Epithelial cell of esophagus (primary cell): ENCODE measurements at regions not wholly inside any gene's neighbourhood (a gene's known extent, or its start where the extent isn't known, plus 50 kb on each side); places are given as distances from the start of the nearest gene placed in this dataset.
"Not testable (repeated sequence)": the region's sequence is repeated elsewhere in the genome, so short reads cannot be mapped to it uniquely, and the experiment has no call there.

ENCODE experiments used
- DNase-seq: peaks from one replicate; pipeline ENCODE4 v3.0.0; 2010; ENCODE audit warnings: low read depth
- H3K4me3 ChIP-seq: 2 replicates; pipeline ENCODE4 v1.5.1; 2011; ENCODE audit warnings: mild to moderate bottlenecking, low read length, control low read depth
- CTCF ChIP-seq: IDR thresholded peaks from 2 replicates; pipeline ENCODE4 v1.5.1; 2011; ENCODE audit warnings: low read depth, mild to moderate bottlenecking, low read length, control low read depth, inconsistent platforms; ENCODE audit not compliant: insufficient read depth; ENCODE audit errors: missing control alignments

- TF ChIP-seq CTCF, result no peak
- H3K4me3 ChIP-seq, result no peak overlapping the region
- no peak for DNase-seq
Measured at GRCh38 chr21:17195976-17196375, 316.9 kb upstream of the CXADR start.

DNA sequence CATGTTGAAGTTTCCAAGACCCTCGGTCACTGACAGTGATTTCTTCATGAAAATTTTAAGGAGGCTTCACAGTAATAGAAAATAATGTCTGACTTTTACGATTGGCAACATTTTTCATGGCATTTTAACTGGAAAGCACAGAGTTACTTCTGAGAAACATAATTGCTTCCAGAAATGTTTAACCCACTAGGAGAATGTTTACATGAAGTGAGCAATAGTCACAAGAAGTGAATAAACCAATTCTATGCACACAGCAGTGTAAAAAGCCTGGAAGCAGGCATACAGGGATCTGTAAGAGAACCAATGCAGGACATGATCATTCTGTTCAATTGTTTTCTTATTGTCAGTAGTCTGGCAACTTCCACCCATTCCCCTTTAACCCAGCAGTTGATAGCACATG is 316.2 kb upstream of the CXADR start:
- no peak for DNase-seq
- TF ChIP-seq CTCF, result no peak
- no peak overlapping the region for H3K4me3 ChIP-seq

DNA sequence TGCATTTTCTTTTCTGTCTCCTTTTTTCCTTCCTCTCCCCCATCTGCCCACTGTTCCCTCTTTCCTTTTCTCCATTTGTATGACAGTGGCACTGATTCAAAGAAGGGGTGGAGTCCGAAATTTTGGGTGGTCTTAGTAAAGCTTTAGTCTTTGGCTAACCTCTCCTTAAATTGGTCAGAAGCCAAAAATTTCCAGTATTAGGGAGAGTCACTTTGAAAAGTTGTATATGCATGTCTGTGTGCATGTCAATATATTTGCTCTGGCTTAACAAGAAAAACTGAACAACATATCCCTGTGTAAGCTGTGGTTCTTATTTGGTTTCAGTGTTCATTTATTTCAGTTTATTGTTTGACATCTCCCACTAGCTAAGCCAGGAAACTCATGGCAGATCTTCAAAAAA is 314.8 kb upstream of the CXADR start:
- no peak overlapping the region for H3K4me3 ChIP-seq
- DNase-seq, result no peak
- TF ChIP-seq CTCF, result no peak

- DNase-seq, result no peak
Measured at GRCh38 chr21:17200250-17200649, 312.6 kb upstream of the CXADR start.

DNA sequence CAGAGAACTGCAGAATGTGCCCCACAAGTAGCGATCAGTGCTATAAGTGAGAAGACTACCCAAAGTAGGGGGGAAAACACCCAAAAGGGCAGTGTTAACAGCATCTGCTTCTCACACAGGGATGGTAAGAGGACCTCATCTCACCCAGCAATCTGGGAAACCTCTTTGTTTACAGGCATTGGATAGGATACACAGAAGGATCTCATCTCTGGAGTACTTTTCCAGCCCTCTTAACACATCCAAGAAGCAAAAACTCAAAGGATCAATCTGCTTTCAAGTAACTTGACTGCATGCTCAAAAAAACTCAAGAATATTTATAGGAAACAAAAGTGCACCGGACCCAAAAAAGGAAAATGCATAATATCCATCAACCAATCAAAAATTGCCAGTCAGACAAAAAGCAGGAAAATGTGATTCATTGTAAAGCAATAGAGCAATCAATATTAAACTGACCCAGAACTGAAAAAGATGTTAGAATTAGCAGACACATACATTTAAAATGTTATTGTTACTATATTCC is 311.0 kb upstream of the CXADR start:
- H3K4me3 ChIP-seq, result no peak overlapping the region
- DNase-seq, result no peak
- no peak for TF ChIP-seq CTCF

More at GRCh38 chr21:17200250-17200649, 312.6 kb upstream of the CXADR start:
- TF ChIP-seq CTCF, result no peak
- H3K4me3 ChIP-seq, result no peak overlapping the region

DNA sequence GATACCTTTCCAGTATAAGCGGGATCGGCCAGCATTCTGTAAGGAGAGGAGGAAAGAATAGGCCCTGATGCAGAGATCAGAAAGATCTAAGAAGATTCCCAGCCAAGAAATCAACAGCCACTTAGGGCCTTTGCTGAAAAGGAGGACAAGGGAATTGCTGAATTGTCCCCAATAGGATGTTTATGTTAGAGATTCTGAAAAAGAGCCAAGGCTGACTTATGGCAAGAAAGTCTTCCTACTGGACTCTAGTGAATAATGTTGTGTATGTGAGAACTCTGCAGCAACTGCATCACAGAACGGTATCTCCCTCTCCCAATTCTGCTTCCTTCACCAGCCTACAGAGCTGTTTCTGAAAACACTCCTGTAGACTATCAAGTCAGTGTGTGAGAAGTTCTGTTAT is 298.0 kb upstream of the CXADR start:
- DNase-seq, result no peak
- no peak overlapping the region for H3K4me3 ChIP-seq
- no peak for TF ChIP-seq CTCF

GRCh38 chr21:17219050-17219449 is 293.8 kb upstream of the CXADR start:
- not testable (repeated sequence) for DNase-seq, H3K4me3 ChIP-seq
